ENCODE measurements at regions not wholly inside any gene's neighbourhood (a gene's known extent, or its start where the extent isn't known, plus 50 kb on each side); places are given as distances from the start of the nearest gene placed in this dataset.

DNA sequence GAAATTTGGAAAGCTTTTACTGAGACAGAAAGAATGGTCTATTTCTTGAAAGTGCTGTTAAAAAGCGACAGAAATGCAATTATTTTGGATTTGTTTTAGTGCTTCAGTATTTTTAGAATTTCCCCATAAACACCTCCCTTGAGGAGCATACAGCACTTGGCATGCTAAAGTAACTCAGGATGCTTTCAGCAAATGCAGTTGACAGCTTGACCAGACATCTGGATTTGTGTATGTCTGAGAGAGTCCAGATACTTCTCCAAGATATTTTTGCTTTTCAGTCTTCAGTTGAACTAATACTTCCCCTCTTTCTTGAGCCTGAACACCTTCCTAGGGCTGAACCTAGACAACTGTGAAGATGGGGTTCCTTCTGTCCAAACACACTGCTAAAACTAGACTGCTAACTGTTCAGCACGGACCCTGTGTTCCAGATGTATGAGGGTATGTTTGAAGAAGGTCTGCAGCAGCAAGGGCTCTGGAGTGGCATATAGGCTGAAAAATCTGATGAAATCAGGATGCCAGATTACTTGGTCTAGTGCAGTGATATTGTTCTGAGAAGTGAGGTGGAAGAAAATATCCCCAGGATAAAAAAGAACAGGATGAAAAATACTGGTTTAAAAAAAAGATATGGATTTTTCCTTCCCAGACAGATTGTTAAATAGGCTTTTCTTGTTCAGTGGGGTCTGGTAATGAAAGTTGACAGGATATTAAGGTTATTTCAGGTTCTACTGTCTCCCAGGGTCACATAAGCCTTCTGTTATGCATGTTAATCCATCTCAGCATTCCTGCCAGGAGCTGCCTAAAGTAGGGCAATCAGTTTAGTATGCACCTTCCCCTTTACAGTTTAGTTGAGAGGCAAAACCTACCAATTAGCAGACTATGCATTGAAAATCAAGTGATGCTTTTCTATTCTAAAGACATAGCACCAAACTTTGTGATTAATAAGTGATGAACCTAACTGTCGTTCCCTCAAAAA is 516.9 kb upstream of the TBL1XR1 start:
- TF ChIP-seq EZH2 (IDR thresholded peaks at IDR 0.05; ENCODE audit: borderline replicate concordance, insufficient read depth, low read depth, low read length, poor library complexity, severe bottlenecking), result no peak
- TF ChIP-seq, protein P1, sequence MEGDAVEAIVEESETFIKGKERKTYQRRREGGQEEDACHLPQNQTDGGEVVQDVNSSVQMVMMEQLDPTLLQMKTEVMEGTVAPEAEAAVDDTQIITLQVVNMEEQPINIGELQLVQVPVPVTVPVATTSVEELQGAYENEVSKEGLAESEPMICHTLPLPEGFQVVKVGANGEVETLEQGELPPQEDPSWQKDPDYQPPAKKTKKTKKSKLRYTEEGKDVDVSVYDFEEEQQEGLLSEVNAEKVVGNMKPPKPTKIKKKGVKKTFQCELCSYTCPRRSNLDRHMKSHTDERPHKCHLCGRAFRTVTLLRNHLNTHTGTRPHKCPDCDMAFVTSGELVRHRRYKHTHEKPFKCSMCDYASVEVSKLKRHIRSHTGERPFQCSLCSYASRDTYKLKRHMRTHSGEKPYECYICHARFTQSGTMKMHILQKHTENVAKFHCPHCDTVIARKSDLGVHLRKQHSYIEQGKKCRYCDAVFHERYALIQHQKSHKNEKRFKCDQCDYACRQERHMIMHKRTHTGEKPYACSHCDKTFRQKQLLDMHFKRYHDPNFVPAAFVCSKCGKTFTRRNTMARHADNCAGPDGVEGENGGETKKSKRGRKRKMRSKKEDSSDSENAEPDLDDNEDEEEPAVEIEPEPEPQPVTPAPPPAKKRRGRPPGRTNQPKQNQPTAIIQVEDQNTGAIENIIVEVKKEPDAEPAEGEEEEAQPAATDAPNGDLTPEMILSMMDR (IDR thresholded peaks at IDR 0.05), result no peak
